ENCODE measurements at regions not wholly inside any gene's neighbourhood (a gene's known extent, or its start where the extent isn't known, plus 50 kb on each side); places are given as distances from the start of the nearest gene placed in this dataset.

- TF ChIP-seq CTCF (IDR thresholded peaks at IDR 0.05) (no peak), POLR2A (IDR thresholded peaks at IDR 0.05) (no peak)
Measured at GRCh38 chr21:27805696-27806095, 838.8 kb upstream of the ADAMTS5 start.
